ENCODE measurements at regions not wholly inside any gene's neighbourhood (a gene's known extent, or its start where the extent isn't known, plus 50 kb on each side); places are given as distances from the start of the nearest gene placed in this dataset.

DNA sequence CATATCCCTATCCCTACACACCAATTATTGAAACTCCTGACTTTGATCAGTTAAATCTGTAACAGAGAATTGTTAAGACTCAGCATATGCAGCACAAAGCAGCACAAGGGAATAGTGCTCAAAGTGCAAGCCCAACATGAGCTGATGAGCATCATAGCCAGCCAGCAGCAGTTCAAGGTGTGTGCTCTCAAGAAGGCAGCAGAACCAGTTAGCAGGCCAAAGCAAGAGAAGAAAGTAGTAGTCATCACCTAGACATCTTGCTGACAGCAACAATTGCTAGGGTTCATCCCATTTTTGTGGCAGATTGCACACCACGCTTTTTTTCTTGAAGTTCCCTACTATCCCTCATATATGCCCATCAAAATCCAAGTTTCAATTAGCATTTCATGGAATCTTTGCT lies 478.3 kb downstream of the COL11A1 start:
- no peak overlapping the region for H3K27ac ChIP-seq
- TF ChIP-seq ZFX (IDR thresholded peaks at IDR 0.05; ENCODE audit: borderline replicate concordance), result no peak
- TF ChIP-seq, protein P1, sequence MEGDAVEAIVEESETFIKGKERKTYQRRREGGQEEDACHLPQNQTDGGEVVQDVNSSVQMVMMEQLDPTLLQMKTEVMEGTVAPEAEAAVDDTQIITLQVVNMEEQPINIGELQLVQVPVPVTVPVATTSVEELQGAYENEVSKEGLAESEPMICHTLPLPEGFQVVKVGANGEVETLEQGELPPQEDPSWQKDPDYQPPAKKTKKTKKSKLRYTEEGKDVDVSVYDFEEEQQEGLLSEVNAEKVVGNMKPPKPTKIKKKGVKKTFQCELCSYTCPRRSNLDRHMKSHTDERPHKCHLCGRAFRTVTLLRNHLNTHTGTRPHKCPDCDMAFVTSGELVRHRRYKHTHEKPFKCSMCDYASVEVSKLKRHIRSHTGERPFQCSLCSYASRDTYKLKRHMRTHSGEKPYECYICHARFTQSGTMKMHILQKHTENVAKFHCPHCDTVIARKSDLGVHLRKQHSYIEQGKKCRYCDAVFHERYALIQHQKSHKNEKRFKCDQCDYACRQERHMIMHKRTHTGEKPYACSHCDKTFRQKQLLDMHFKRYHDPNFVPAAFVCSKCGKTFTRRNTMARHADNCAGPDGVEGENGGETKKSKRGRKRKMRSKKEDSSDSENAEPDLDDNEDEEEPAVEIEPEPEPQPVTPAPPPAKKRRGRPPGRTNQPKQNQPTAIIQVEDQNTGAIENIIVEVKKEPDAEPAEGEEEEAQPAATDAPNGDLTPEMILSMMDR (IDR thresholded peaks at IDR 0.05), result no peak

DNA sequence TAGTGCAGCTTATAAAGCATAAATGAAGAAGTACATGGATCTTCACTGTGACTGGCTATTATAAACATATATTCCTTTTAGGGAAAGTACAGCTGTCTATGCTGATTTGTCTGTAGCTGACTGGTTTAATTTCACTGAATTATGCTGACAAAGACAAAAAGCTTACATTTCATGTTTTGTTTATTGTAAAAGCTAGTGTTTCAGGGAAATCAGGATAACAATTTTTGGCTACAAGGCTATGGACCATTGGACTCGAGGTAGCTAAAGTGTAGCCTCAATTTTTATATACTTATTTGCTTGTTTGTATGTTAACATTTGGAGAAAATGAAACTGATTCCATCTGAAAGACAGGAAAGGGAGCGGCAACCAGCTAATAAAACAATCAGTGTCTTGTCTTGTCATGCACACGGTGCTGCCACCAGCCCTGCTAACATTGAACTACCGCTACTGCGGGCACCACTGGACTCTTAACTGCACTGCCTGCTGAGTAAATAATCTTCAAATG lies 480.2 kb downstream of the COL11A1 start:
- TF ChIP-seq, protein P1 (IDR thresholded peaks at IDR 0.05), result no peak
- no peak for TF ChIP-seq ZFX (IDR thresholded peaks at IDR 0.05; ENCODE audit: borderline replicate concordance)
- no peak overlapping the region for H3K27ac ChIP-seq

- no peak overlapping the region for H3K27ac ChIP-seq
- TF ChIP-seq, protein P1 (IDR thresholded peaks at IDR 0.05), result no peak
- no peak for TF ChIP-seq ZFX (IDR thresholded peaks at IDR 0.05; ENCODE audit: borderline replicate concordance)
Observed at GRCh38 chr1:102627145-102627544, 481.2 kb downstream of the COL11A1 start.

DNA sequence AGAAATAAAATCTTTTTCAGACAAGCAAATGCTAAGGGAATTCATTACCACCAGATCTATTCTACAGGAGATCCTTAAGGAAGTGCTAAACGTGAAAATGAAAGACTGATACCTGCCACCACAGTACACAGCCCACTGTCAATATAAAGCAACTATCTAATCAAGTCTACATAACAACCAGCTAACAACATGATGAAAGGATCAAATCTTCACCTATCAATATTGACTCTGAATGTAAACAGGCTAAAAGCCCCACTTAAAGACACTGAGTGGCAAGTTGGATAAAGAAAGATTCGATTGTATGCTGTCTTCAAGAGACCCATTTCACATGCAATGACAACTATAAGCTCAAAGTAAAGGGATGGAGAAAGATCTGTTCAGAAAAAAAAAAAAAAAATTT lies 492.4 kb downstream of the COL11A1 start:
- no peak for TF ChIP-seq ZFX (IDR thresholded peaks at IDR 0.05; ENCODE audit: borderline replicate concordance)
- TF ChIP-seq, protein P1 (IDR thresholded peaks at IDR 0.05), result no peak
- no peak overlapping the region for H3K27ac ChIP-seq

GRCh38 chr1:102595106-102595505 lies 513.2 kb downstream of the COL11A1 start:
- H3K27ac ChIP-seq, result no peak overlapping the region
- TF ChIP-seq, protein P1 (IDR thresholded peaks at IDR 0.05), result no peak
- TF ChIP-seq ZFX (IDR thresholded peaks at IDR 0.05; ENCODE audit: borderline replicate concordance), result no peak

DNA sequence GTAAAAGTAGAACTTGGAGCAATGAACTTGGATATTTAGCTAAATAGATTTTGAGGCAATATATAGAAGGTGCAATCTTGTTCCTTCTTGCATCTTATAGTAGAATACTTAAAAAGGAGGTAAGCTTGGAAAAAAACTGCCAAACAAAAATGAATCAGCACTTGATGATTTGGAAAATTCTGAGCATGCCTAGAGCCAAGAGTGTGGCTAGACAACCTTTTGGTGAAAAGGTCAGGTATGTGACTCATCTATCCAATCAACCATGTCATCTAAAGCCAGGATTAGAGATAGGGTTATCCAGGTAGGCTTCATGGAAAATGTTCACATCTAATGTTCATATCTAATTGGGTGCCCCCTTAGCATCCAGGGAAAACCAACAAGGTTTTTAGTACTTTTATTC lies 515.0 kb downstream of the COL11A1 start:
- TF ChIP-seq, protein P1 (IDR thresholded peaks at IDR 0.05), result no peak
- no peak for TF ChIP-seq ZFX (IDR thresholded peaks at IDR 0.05; ENCODE audit: borderline replicate concordance)
- H3K27ac ChIP-seq, result no peak overlapping the region

- TF ChIP-seq, protein P1 (IDR thresholded peaks at IDR 0.05), result no peak
- TF ChIP-seq ZFX (IDR thresholded peaks at IDR 0.05; ENCODE audit: borderline replicate concordance), result no peak
Observed at GRCh38 chr1:102588536-102588935, 519.8 kb downstream of the COL11A1 start.

More at GRCh38 chr1:102588536-102588935, 519.8 kb downstream of the COL11A1 start:
- H3K27ac ChIP-seq, result no peak overlapping the region
